ENCODE measurements at regions not wholly inside any gene's neighbourhood (a gene's known extent, or its start where the extent isn't known, plus 50 kb on each side); places are given as distances from the start of the nearest gene placed in this dataset.

DNA sequence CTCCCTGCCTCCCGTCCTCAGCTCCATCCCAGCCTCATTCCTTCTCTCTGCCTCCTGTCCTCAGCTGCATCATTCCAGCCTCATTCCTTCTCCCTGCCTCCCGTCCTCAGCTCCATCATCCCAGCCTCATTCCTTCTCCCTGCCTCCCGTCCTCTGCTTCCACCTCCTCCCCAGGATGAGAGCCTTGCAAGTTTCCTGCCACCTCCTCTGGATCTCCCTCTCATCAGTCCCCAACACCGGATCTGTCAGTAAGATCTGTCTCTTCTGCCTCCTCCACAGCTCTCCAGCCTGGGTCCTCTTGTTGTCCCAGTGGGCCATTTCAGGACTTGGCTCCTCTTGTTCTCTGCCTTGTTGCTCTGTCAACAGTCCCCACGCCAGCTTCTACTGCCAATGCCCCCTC lies 130.9 kb downstream of the NDUFA10 start:
- ATAC-seq, result no peak

DNA sequence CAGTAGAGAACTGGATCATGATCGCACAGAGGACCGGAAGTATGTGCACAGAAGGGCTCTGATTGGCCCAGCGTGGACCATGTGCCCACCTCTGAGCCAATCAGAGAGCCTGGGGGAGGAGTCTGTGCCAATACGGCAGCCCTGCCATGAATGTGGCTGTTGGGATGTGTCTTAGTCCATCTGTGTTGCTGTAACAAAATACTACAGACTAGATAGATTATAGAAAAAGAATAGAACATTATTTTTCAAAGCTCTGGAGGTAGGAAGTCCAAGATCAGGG lies 132.0 kb downstream of the NDUFA10 start:
- TF ChIP-seq OSR1 (CRISPR knock-in tag; IDR thresholded peaks at IDR 0.05) (no peak), ZNF8 (CRISPR knock-in tag; IDR thresholded peaks at IDR 0.05) (no peak), SNAI2 (CRISPR knock-in tag; IDR thresholded peaks at IDR 0.05) (no peak), ISL1 (CRISPR knock-in tag; IDR thresholded peaks at IDR 0.05) (no peak), ZC3H10 (CRISPR knock-in tag; IDR thresholded peaks at IDR 0.05) (no peak), CSDC2 (CRISPR knock-in tag; IDR thresholded peaks at IDR 0.05) (no peak), ZNF565 (CRISPR knock-in tag; conservative IDR thresholded peaks at IDR 0.05; ENCODE audit: low read depth) (no peak), ZNF70 (CRISPR knock-in tag; IDR thresholded peaks at IDR 0.05) (no peak), ZFP3 (CRISPR knock-in tag; IDR thresholded peaks at IDR 0.05) (no peak), ZFP30 (CRISPR knock-in tag; IDR thresholded peaks at IDR 0.05) (no peak), ARNTL (CRISPR knock-in tag; IDR thresholded peaks at IDR 0.05; ENCODE audit: borderline replicate concordance, low read depth) (no peak), PPARA (CRISPR knock-in tag; IDR thresholded peaks at IDR 0.05; ENCODE audit: borderline replicate concordance) (no peak), BACH2 (CRISPR knock-in tag; IDR thresholded peaks at IDR 0.05; ENCODE audit: borderline replicate concordance) (no peak), ESRRG (CRISPR knock-in tag; IDR thresholded peaks at IDR 0.05) (no peak)
- TF ChIP-seq, protein P1, sequence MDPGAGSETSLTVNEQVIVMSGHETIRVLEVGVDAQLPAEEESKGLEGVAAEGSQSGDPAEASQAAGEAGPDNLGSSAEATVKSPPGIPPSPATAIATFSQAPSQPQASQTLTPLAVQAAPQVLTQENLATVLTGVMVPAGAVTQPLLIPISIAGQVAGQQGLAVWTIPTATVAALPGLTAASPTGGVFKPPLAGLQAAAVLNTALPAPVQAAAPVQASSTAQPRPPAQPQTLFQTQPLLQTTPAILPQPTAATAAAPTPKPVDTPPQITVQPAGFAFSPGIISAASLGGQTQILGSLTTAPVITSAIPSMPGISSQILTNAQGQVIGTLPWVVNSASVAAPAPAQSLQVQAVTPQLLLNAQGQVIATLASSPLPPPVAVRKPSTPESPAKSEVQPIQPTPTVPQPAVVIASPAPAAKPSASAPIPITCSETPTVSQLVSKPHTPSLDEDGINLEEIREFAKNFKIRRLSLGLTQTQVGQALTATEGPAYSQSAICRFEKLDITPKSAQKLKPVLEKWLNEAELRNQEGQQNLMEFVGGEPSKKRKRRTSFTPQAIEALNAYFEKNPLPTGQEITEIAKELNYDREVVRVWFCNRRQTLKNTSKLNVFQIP (CRISPR knock-in tag; IDR thresholded peaks at IDR 0.05; ENCODE audit: borderline replicate concordance, low read depth), result no peak
- TF ChIP-seq, protein P2, sequence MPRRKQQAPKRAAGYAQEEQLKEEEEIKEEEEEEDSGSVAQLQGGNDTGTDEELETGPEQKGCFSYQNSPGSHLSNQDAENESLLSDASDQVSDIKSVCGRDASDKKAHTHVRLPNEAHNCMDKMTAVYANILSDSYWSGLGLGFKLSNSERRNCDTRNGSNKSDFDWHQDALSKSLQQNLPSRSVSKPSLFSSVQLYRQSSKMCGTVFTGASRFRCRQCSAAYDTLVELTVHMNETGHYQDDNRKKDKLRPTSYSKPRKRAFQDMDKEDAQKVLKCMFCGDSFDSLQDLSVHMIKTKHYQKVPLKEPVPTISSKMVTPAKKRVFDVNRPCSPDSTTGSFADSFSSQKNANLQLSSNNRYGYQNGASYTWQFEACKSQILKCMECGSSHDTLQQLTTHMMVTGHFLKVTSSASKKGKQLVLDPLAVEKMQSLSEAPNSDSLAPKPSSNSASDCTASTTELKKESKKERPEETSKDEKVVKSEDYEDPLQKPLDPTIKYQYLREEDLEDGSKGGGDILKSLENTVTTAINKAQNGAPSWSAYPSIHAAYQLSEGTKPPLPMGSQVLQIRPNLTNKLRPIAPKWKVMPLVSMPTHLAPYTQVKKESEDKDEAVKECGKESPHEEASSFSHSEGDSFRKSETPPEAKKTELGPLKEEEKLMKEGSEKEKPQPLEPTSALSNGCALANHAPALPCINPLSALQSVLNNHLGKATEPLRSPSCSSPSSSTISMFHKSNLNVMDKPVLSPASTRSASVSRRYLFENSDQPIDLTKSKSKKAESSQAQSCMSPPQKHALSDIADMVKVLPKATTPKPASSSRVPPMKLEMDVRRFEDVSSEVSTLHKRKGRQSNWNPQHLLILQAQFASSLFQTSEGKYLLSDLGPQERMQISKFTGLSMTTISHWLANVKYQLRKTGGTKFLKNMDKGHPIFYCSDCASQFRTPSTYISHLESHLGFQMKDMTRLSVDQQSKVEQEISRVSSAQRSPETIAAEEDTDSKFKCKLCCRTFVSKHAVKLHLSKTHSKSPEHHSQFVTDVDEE (CRISPR knock-in tag; IDR thresholded peaks at IDR 0.05), result no peak
- no peak for ATAC-seq

More for the DNA sequence above, 130.9 kb downstream of the NDUFA10 start:
- TF ChIP-seq, protein P1 (CRISPR knock-in tag; IDR thresholded peaks at IDR 0.05; ENCODE audit: borderline replicate concordance, low read depth), result no peak
- TF ChIP-seq CSDC2 (CRISPR knock-in tag; IDR thresholded peaks at IDR 0.05) (no peak), ARNTL (CRISPR knock-in tag; IDR thresholded peaks at IDR 0.05; ENCODE audit: borderline replicate concordance, low read depth) (no peak), ISL1 (CRISPR knock-in tag; IDR thresholded peaks at IDR 0.05) (no peak), ZNF565 (CRISPR knock-in tag; conservative IDR thresholded peaks at IDR 0.05; ENCODE audit: low read depth) (no peak), ZFP30 (CRISPR knock-in tag; IDR thresholded peaks at IDR 0.05) (no peak)
- TF ChIP-seq, protein P2 (CRISPR knock-in tag; IDR thresholded peaks at IDR 0.05), result no peak

DNA sequence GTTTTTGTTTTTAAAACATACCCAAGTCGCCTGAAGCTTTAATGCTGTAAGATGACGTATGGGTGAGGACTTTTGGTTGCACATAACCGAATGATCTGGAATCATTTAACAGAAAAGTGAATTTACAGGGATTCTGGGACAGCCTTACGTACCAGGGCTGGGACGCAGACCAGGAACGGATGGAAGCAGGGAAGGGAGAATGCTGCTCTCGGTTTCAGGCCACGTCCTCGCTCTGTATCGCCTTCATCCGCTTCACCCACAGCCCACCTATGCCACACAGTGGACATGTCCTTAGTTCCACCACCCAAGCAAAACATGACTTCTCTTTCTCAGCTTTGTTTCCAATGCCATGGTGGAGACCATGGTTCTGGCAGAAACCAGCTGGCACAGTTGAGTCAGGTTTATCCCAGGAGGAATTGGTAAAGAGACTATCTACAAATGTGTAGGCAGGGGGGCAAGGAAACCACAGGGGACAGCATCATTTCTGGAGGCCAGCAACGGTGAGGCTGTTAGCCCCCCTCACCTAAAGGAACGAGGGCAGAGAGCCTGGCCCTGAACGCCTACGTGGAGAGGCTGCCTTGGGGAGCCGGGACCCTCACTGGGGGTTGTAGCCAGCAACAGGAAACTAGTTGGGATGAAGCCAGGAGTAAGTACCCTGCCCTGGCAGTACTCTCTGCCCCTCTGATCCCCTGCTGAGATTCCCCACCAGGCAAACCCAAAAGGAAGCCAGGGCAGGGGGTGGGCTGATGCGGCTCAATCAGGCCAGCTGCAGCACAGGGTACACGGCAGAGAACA lies 132.5 kb downstream of the NDUFA10 start:
- no peak for TF ChIP-seq ZFP30 (CRISPR knock-in tag; IDR thresholded peaks at IDR 0.05)
- TF ChIP-seq, protein P3, sequence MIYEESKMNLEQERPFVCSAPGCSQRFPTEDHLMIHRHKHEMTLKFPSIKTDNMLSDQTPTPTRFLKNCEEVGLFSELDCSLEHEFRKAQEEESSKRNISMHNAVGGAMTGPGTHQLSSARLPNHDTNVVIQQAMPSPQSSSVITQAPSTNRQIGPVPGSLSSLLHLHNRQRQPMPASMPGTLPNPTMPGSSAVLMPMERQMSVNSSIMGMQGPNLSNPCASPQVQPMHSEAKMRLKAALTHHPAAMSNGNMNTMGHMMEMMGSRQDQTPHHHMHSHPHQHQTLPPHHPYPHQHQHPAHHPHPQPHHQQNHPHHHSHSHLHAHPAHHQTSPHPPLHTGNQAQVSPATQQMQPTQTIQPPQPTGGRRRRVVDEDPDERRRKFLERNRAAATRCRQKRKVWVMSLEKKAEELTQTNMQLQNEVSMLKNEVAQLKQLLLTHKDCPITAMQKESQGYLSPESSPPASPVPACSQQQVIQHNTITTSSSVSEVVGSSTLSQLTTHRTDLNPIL (CRISPR knock-in tag; IDR thresholded peaks at IDR 0.05; ENCODE audit: low read depth), result no peak
- no peak for TF ChIP-seq ZNF8 (CRISPR knock-in tag; IDR thresholded peaks at IDR 0.05)
- TF ChIP-seq TOX (CRISPR knock-in tag; IDR thresholded peaks at IDR 0.05; ENCODE audit: borderline replicate concordance), result no peak
- no peak for TF ChIP-seq ZC3H10 (CRISPR knock-in tag; IDR thresholded peaks at IDR 0.05)
- TF ChIP-seq, protein P2 (CRISPR knock-in tag; IDR thresholded peaks at IDR 0.05), result no peak
- TF ChIP-seq TCF4 (CRISPR knock-in tag; IDR thresholded peaks at IDR 0.05; ENCODE audit: borderline replicate concordance), result no peak
- TF ChIP-seq ISL1 (CRISPR knock-in tag; IDR thresholded peaks at IDR 0.05), result no peak
- TF ChIP-seq, protein P4, sequence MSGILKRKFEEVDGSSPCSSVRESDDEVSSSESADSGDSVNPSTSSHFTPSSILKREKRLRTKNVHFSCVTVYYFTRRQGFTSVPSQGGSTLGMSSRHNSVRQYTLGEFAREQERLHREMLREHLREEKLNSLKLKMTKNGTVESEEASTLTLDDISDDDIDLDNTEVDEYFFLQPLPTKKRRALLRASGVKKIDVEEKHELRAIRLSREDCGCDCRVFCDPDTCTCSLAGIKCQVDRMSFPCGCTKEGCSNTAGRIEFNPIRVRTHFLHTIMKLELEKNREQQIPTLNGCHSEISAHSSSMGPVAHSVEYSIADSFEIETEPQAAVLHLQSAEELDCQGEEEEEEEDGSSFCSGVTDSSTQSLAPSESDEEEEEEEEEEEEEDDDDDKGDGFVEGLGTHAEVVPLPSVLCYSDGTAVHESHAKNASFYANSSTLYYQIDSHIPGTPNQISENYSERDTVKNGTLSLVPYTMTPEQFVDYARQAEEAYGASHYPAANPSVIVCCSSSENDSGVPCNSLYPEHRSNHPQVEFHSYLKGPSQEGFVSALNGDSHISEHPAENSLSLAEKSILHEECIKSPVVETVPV (CRISPR knock-in tag; IDR thresholded peaks at IDR 0.05), result no peak
- no peak for TF ChIP-seq ZNF565 (CRISPR knock-in tag; conservative IDR thresholded peaks at IDR 0.05; ENCODE audit: low read depth)
- ATAC-seq, result no peak
